ENCODE measurements at regions not wholly inside any gene's neighbourhood (a gene's known extent, or its start where the extent isn't known, plus 50 kb on each side); places are given as distances from the start of the nearest gene placed in this dataset.

- TF ChIP-seq TEAD4 (IDR thresholded peaks at IDR 0.05; ENCODE audit: low read depth, low read length) (no peak), HDAC2 (IDR thresholded peaks at IDR 0.05; ENCODE audit: borderline replicate concordance in 1 of 2, low read depth in 2 of 2, low read length in 2 of 2) (no peak), FOSL1 (IDR thresholded peaks at IDR 0.05; ENCODE audit: insufficient read depth, low read depth, low read length) (no peak), JUN (IDR thresholded peaks at IDR 0.05; ENCODE audit: low read depth, low read length) (no peak), PHF8 (conservative IDR thresholded peaks at IDR 0.05; ENCODE audit: low read depth, low read length) (no peak)
These were observed 59.4 kb upstream of the LAPTM4A start (continued) for GRCh38 chr2:20110876-20111275.
